Ascending aorta (tissue), 2 donors: ENCODE measurements at regions not wholly inside any gene's neighbourhood (a gene's known extent, or its start where the extent isn't known, plus 50 kb on each side); places are given as distances from the start of the nearest gene placed in this dataset.

ENCODE experiments used
- DNase-seq, 2 donors: peaks; one replicate each; pipeline ENCODE4 v3.0.0-alpha.2; 2019; ENCODE audit warnings: low spot score in 2 of 2
- H3K27ac ChIP-seq, 2 donors: fragments of 200-600 bp; sonication (generic); one replicate each; pipeline ENCODE4 v1.5.1; 2016 to 2017; ENCODE audit warnings: mild to moderate bottlenecking in 1 of 2
- H3K27me3 ChIP-seq: fragments of 200-600 bp; sonication (generic); one replicate; pipeline ENCODE4 v1.5.1; 2017
- H3K36me3 ChIP-seq, 2 donors: fragments of 200-600 bp; sonication (generic); one replicate each; pipeline ENCODE4 v1.5.1; 2016
- H3K4me1 ChIP-seq, 2 donors: fragments of 200-600 bp; sonication (generic); one replicate each; pipeline ENCODE4 v1.5.1; 2016 to 2017; ENCODE audit warnings: mild to moderate bottlenecking in 1 of 2
- H3K4me3 ChIP-seq, 2 donors: fragments of 200-600 bp; sonication (generic); one replicate each; pipeline ENCODE4 v1.5.1; 2016 to 2017; ENCODE audit warnings: mild to moderate bottlenecking in 1 of 2
- H3K9me3 ChIP-seq, 2 donors: fragments of 200-600 bp; sonication (generic); one replicate each; pipeline ENCODE4 v1.5.1; 2016
- CTCF ChIP-seq, 3 experiments: fragments of 200-600 bp in 2 of 3; fragments of 450-650 bp in 1 of 3; sonication (generic) in 2 of 3; IDR thresholded peaks; one replicate each; pipeline ENCODE4 v1.5.1; 2016 to 2019; ENCODE audit warnings: antibody characterized with exemption in 3 of 3, mild to moderate bottlenecking in 1 of 3, moderate library complexity in 1 of 3
- intact Hi-C: fragments of 100-400 bp; cut with DNase I; formaldehyde crosslinking; loops from one replicate; pipeline ENCODE4 v1.15.1; 2023

GRCh38 chr1:55476445-55477015, 261.4 kb upstream of the USP24 start:
- Histone ChIP-seq H3K4me1 (no peaks in the 10 kb centered on the region), H3K9me3 (no peaks in the 10 kb centered on the region), H3K27ac (no peak overlapping the region), H3K27me3 (no peaks in the 10 kb centered on the region), H3K36me3 (no peaks in the 10 kb centered on the region), H3K4me3 (no peak overlapping the region)
- intact Hi-C loops: no loop called here
- DNase-seq: no peak
- TF ChIP-seq CTCF (IDR thresholded peaks at IDR 0.05): no peak

- Histone ChIP-seq H3K27me3 (no peaks in the 10 kb centered on the region), H3K4me3 (no peak overlapping the region), H3K36me3 (no peaks in the 10 kb centered on the region), H3K9me3 (no peaks in the 10 kb centered on the region), H3K4me1 (no peaks in the 10 kb centered on the region), H3K27ac (no peak overlapping the region)
- TF ChIP-seq CTCF (IDR thresholded peaks at IDR 0.05): no peak
- intact Hi-C loops: no loop called here
- DNase-seq: no peak
Observed at GRCh38 chr1:55474168-55474786, 259.1 kb upstream of the USP24 start.

- Histone ChIP-seq H3K27ac (no peak overlapping the region), H3K4me3 (no peak overlapping the region), H3K9me3 (no peaks in the 10 kb centered on the region), H3K36me3 (no peaks in the 10 kb centered on the region), H3K4me1 (no peaks in the 10 kb centered on the region), H3K27me3 (no peaks in the 10 kb centered on the region)
- no peak for DNase-seq
- intact Hi-C loops: no loop called here
- no peak for TF ChIP-seq CTCF (IDR thresholded peaks at IDR 0.05)
Observed at GRCh38 chr1:55473661-55474060, 258.5 kb upstream of the USP24 start.

GRCh38 chr1:55472784-55473183, 257.6 kb upstream of the USP24 start:
- no peaks in the 10 kb centered on the region for H3K9me3 ChIP-seq
- TF ChIP-seq CTCF (IDR thresholded peaks at IDR 0.05): no peak
- H3K27me3 ChIP-seq: no peaks in the 10 kb centered on the region
- intact Hi-C loops: no loop called here
- no peaks in the 10 kb centered on the region for H3K4me1 ChIP-seq
- DNase-seq: no peak
- H3K4me3 ChIP-seq: no peak overlapping the region
- H3K36me3 ChIP-seq: no peaks in the 10 kb centered on the region
- no peak overlapping the region for H3K27ac ChIP-seq

GRCh38 chr1:55472115-55472514, 257.0 kb upstream of the USP24 start:
- intact Hi-C loops: no loop called here
- H3K9me3 ChIP-seq: no peaks in the 10 kb centered on the region
- no peaks in the 10 kb centered on the region for H3K27me3 ChIP-seq
- H3K36me3 ChIP-seq: no peaks in the 10 kb centered on the region
- no peak for TF ChIP-seq CTCF (IDR thresholded peaks at IDR 0.05)
- H3K4me3 ChIP-seq: no peak overlapping the region
- H3K4me1 ChIP-seq: no peaks in the 10 kb centered on the region
- DNase-seq: no peak
- no peak overlapping the region for H3K27ac ChIP-seq
